ENCODE measurements at regions not wholly inside any gene's neighbourhood (a gene's known extent, or its start where the extent isn't known, plus 50 kb on each side); places are given as distances from the start of the nearest gene placed in this dataset.

DNA sequence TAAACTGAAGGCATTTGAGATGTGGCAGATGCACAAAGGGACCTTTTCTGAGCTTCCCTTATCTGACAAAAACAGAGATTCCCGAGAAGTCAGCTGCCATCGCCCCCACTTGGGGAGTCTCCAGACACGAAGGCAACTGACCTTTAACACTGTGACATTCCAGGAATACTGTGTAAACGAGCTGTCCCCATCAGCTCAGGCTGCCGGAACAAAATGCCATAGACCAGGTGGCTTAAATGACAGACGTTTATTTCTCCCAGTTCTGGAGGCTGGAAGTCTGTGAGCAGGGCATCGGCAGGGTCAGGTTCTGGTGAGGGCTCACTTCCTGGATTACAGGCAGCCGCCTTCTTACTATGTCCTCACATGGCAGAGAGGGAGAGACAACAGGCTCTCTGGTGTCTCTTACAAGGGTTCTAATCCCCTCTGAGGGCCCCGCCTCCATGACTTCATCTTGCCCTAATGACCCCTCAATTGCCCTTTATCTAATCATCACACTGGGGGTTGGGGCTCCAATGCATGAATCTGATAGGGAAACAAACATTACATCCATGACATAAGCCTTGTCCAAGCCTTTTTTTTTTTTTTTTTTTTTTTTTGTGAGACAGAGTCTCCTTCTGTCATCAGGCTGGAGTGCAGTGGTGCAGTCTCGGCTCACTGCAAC lies 178.5 kb upstream of the RPL38 start:
- Mint-ChIP-seq H3K9me3 (no peaks in the 10 kb centered on the region), H3K4me3 (no peak overlapping the region), H3K36me3 (no peaks in the 10 kb centered on the region), H3K27ac (peak overlapping the region in 1 of 10 donors; percentile 1), H3K4me1 (peaks cover 0 to 4% (median 0%) of the 10 kb centered on the region in 4 donors), H3K27me3 (peaks cover 0 to 17% (median 8%) of the 10 kb centered on the region in 5 donors)
- no peak for DNase-seq
- POLR2A ChIA-PET = no interaction called here
- no peak for ATAC-seq

DNA sequence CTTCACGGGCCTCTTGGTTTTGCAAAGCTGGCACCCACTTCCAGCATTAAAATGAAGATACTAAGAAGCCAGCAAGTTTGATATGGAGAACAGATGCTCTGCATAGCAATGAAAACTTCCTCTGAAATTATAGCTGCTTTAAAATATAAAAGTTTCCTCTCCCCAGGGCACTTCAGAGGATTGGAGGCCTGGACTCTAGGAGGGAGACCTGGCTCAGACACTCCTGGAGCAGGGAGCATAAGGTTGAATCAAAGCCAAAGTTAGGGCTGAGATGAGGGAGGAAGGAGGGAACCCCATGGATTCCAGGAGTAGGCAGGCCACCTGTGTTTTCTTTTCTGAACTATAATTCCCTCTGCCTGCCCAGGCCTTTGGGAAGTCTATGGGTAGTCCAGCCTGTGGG lies 176.0 kb upstream of the RPL38 start:
- no peak overlapping the region for H3K4me3 Mint-ChIP-seq
- peaks cover 0 to 21% (median 16%) of the 10 kb centered on the region in 5 donors for H3K27me3 Mint-ChIP-seq
- peaks cover 0 to 4% (median 0%) of the 10 kb centered on the region in 4 donors for H3K4me1 Mint-ChIP-seq
- no peak overlapping the region for H3K27ac Mint-ChIP-seq
- no peaks in the 10 kb centered on the region for H3K36me3 Mint-ChIP-seq
- POLR2A ChIA-PET = no interaction called here
- no peak for ATAC-seq
- no peaks in the 10 kb centered on the region for H3K9me3 Mint-ChIP-seq
- DNase-seq = no peak

DNA sequence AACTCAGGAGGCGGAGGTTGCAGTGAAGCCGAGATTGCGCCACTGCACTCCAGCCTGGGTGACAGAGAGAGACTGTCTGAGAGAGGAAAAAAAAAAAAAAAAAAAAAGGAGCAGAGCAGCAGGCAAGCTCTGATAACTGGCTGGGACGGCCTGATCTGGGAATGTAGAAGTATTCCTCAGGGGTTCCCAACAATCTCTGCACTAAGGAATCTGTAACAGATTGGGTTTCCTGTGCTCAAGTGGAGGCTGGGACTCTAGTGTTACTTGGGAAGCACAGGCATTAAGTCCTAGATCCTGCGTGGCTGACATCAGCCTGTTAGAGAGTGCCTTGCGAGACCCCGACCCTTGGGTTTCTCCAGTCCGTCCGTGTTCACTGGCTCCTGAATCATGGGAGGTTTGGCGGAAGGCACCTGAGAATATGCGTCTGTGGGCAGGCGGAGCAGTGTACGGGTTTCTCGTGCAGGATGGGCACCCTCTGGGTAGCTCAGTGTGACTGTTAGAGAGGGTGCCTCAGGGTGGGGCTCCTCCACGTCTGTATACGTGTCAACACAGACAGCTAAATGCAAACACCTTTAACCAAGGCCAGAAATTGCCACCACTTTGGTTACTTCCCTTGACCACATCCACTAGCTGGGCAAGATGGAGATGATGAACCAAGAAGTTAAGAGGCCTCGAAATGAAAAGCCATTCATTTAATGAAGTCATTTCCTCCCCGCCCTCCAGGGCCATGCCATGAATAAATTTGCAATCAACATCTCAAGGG lies 174.9 kb upstream of the RPL38 start:
- peaks cover 0 to 21% (median 15%) of the 10 kb centered on the region in 5 donors for H3K27me3 Mint-ChIP-seq
- H3K4me3 Mint-ChIP-seq = no peak overlapping the region
- POLR2A ChIA-PET = no interaction called here
- peak in 1 of 10 donors; percentile 40 for DNase-seq
- H3K9me3 Mint-ChIP-seq = no peaks in the 10 kb centered on the region
- ATAC-seq = no peak
- H3K36me3 Mint-ChIP-seq = no peaks in the 10 kb centered on the region
- no peak overlapping the region for H3K27ac Mint-ChIP-seq
- H3K4me1 Mint-ChIP-seq = peaks cover 0 to 4% (median 0%) of the 10 kb centered on the region in 4 donors

DNA sequence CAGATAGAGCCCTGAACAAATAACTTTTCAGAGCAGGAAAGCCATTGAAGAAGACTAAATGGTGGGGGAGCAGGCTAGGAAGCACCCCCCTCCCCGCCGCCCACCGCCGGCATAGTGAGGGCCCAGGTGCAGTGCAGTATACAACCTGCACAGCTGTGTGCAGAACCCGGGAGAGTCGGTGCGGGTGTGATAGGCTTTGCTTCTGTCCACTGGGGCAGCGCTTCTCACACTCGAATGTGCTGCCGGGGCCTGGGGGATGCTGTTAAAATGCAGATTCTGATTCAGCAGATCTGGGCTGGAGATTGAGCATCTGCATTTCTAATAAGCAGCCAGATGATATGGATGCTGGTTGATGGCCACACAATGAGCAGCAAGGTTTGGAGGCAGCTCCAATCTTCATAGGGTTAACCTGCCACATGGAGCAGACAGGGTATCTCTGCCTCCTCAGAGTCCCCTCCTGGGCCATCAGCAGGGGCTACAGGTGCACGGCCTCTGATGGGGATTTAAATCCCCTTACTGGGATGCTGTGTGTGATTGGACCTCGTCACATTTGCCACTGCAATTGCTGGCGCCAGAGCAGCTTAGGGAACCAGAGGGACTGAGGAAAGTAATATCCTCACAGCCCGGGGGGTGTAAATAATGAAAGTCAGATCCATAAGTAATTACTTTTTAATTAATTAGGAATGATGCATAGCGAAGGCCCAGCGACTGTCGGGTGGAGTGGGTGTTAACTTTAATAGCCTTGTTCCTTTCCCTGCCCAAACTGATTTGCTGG lies 172.0 kb upstream of the RPL38 start:
- Mint-ChIP-seq H3K9me3 (no peaks in the 10 kb centered on the region), H3K27ac (no peak overlapping the region), H3K27me3 (peaks cover 0 to 19% (median 9%) of the 10 kb centered on the region in 5 donors), H3K4me3 (no peak overlapping the region), H3K36me3 (no peaks in the 10 kb centered on the region), H3K4me1 (peaks cover 0 to 4% (median 0%) of the 10 kb centered on the region in 4 donors)
- no peak for DNase-seq
- ATAC-seq = no peak
- POLR2A ChIA-PET = no interaction called here

DNA sequence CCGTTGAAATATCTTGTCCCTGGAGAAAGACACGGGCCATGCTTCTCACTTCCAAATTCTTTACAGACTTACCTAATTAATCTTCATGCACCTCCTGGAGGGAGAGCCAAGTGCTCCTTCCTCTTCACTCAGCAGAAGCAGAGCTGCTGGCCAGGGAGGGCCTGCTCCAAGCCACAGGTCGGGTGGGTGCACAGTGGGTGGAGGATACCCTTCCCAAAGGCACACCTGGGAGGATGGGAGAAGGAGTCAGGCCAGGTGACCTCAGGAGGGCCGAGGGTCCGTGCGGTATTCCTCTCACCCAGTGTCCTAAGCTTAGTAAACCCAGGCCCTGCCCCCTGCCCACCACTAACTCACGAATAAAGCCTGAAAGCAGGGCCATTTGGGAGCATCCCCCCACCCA lies 171.3 kb upstream of the RPL38 start:
- peaks cover 0 to 19% (median 9%) of the 10 kb centered on the region in 5 donors for H3K27me3 Mint-ChIP-seq
- no peak for ATAC-seq
- H3K9me3 Mint-ChIP-seq = no peaks in the 10 kb centered on the region
- peaks cover 0 to 4% (median 0%) of the 10 kb centered on the region in 4 donors for H3K4me1 Mint-ChIP-seq
- H3K4me3 Mint-ChIP-seq = no peak overlapping the region
- POLR2A ChIA-PET = no interaction called here
- H3K36me3 Mint-ChIP-seq = no peaks in the 10 kb centered on the region
- H3K27ac Mint-ChIP-seq = no peak overlapping the region
- no peak for DNase-seq

DNA sequence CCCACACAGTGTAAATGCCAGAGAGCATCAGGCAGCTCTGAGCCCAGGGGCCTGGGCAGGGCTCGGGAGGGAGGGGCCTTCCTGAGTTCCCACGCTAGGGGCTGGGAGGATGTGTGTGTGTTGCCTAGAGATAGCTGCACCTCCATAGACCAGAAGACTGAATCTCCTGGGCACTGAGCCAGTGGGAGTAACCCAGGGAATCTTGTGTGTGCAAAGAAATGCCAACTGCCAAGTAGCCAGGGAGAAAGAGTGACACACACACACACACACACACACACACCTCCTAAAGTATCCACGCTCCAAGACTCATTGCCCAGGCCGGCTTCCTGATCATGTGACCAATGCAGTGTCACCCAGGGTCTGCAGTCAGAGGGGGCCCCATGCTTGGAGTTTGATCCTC lies 166.2 kb upstream of the RPL38 start:
- no peaks in the 10 kb centered on the region for H3K36me3 Mint-ChIP-seq
- no peaks in the 10 kb centered on the region for H3K4me1 Mint-ChIP-seq
- no peak for ATAC-seq
- H3K9me3 Mint-ChIP-seq = no peaks in the 10 kb centered on the region
- H3K27me3 Mint-ChIP-seq = peaks cover 0 to 5% (median 0%) of the 10 kb centered on the region in 5 donors
- POLR2A ChIA-PET = no interaction called here
- DNase-seq = no peak
- no peak overlapping the region for H3K27ac Mint-ChIP-seq
- H3K4me3 Mint-ChIP-seq = no peak overlapping the region

DNA sequence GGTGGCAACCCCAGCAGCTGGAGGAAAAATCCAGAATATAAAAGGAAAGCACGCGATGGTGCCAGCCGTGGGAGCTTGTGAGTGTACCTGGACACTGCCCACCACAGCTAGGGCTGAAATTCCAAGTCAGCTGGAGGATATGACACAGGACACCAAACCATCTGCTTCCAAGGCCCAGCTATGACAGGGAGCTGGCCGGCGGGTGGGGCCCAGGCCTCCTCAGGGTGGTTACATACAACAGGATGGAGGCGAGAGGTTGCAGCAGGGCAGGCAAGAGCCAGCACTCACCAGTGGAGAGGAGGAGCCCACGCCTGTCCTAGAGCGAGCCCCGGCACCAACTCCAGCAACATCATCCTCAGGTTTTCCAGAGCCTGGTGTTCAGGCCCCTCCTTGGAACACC lies 163.2 kb upstream of the RPL38 start:
- POLR2A ChIA-PET = no interaction called here
- DNase-seq (no peak), ATAC-seq (no peak)
- H3K27ac Mint-ChIP-seq = no peak overlapping the region
- H3K27me3 Mint-ChIP-seq = peaks cover 0 to 3% (median 0%) of the 10 kb centered on the region in 5 donors
- H3K4me3 Mint-ChIP-seq = no peak overlapping the region
- H3K9me3 Mint-ChIP-seq = no peaks in the 10 kb centered on the region
- no peaks in the 10 kb centered on the region for H3K36me3 Mint-ChIP-seq
- no peaks in the 10 kb centered on the region for H3K4me1 Mint-ChIP-seq

DNA sequence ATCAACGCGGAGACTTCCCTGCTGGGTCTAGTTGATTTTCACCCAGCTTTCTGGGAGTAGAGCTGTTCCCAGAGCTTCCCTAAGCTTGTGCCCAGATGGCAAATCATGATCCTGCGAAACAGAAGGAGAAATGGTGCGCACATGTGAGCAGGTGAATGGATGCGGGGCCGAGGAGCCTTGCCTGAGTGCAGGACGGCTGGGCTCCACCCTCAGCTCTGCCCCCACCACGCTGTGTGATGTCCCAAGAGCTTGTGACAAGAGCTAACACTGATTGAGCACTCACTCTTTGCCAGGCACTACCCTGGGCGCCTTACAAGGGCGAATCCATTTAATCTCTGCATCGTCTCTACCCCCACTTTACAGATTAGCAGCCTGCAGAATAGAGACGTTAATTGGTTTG lies 162.7 kb upstream of the RPL38 start:
- Mint-ChIP-seq H3K27ac (no peak overlapping the region), H3K4me1 (no peaks in the 10 kb centered on the region), H3K4me3 (no peak overlapping the region), H3K27me3 (peaks cover 0 to 4% (median 0%) of the 10 kb centered on the region in 5 donors), H3K36me3 (no peaks in the 10 kb centered on the region), H3K9me3 (no peaks in the 10 kb centered on the region)
- POLR2A ChIA-PET = no interaction called here
- ATAC-seq (no peak), DNase-seq (no peak)

DNA sequence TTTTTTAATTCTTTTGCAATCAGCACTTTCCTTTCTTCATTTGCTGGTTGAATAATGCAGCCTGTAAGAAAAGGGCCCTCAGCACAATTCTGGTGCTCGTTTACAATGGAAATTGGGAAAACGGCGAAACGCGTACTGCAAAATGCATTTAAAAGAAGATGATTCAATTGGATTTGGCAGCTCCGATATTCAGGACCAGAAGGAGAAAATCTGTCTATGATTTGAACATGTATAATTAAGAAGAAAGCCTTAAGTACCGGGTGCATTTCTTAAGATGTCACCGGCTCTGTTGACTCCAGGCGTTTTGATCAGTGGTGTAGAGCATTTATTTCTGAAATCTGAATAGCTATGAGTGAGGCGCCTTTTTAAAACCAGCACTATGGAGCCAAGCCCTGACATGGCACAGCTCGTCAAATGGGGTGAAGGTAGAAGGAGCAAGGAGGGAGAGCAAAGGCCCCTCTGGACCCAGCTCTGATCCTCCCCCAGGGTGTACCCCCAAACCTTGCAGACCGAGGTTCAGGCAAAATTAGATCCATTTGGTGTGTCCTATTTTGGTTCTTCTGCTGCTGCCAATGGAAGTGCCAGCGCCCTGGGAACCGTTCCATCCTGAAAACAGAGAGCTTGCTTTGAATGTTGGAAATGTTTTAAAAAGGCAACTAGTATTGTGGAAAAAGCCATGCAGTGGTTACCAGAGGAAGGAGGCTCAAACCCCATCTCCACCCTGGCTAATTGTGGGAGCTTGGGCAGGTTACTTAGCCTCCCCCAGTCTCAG lies 161.4 kb upstream of the RPL38 start:
- Mint-ChIP-seq H3K36me3 (no peaks in the 10 kb centered on the region), H3K4me3 (no peak overlapping the region), H3K9me3 (no peaks in the 10 kb centered on the region), H3K27me3 (peaks cover 0 to 7% (median 0%) of the 10 kb centered on the region in 5 donors), H3K4me1 (peaks cover 0 to 2% (median 0%) of the 10 kb centered on the region in 4 donors), H3K27ac (no peak overlapping the region)
- ATAC-seq (no peak), DNase-seq (no peak)
- POLR2A ChIA-PET = no interaction called here

DNA sequence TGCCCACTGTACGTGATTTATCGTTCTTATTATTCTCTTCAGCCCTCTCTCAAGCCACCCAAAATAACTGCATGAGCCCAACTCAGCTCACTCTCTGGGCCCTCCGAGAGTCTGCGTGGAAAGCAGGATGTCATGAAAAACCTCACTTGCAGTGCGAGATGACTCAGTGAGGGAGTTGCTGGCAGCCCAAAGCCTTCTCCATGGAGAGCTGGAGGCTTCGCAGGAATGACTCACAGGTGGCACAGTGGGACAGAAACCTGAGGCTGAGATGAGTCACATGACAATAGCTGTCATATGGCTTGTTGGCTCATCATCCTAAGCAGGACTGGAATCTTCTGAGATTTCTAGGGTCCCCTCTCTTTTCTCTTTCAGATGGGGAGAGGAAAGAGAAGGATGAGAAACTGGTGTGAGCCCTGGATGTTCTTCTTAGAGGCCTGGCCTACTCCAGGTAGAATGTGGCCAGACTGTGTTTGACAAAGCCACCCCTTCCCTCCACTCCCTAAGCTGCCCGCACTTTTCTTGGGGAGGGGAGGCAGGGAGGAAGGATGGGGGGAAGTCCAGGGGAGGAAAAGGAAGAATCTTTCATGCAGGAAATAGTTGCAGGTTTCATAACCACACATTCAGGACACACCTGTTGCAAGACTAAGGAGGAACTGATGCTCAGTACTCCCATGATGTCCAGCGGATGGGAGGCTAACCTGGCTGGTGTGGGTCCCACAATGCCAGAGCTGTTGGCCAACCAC lies 160.6 kb upstream of the RPL38 start:
- DNase-seq (no peak), ATAC-seq (no peak)
- POLR2A ChIA-PET = no interaction called here
- peak overlapping the region in 1 of 10 donors; percentile 24 for H3K27ac Mint-ChIP-seq
- H3K9me3 Mint-ChIP-seq = no peaks in the 10 kb centered on the region
- peaks cover 0 to 4% (median 0%) of the 10 kb centered on the region in 4 donors for H3K4me1 Mint-ChIP-seq
- H3K27me3 Mint-ChIP-seq = peaks cover 0 to 7% (median 3%) of the 10 kb centered on the region in 5 donors
- no peak overlapping the region for H3K4me3 Mint-ChIP-seq
- no peaks in the 10 kb centered on the region for H3K36me3 Mint-ChIP-seq

DNA sequence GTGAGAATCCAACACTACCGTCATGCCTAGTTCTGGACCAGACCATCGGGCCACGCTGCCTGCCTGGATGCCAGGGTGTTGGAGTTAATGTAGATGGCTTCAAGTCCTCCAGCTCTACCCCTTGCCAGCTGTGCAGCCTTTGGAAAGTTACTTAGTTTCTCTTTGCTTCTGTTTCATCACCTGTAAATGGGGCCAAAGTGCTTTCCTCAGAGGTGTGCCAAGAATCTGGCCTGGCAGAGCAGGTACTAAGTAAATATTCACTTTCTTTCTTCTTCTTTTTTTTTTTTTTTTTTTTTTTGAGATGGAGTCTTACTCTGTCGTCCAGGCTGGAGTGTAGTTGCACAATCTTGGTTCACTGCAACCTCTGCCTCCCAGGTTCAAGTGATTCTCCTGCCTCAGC lies 159.5 kb upstream of the RPL38 start:
- Mint-ChIP-seq H3K27ac (no peak overlapping the region), H3K9me3 (no peaks in the 10 kb centered on the region), H3K36me3 (no peaks in the 10 kb centered on the region), H3K4me1 (peaks cover 0 to 4% (median 0%) of the 10 kb centered on the region in 4 donors), H3K27me3 (peaks cover 0 to 12% (median 3%) of the 10 kb centered on the region in 5 donors), H3K4me3 (no peak overlapping the region)
- no peak for ATAC-seq
- POLR2A ChIA-PET = no interaction called here
- DNase-seq = no peak
